ENCODE measurements at regions not wholly inside any gene's neighbourhood (a gene's known extent, or its start where the extent isn't known, plus 50 kb on each side); places are given as distances from the start of the nearest gene placed in this dataset.

GRCh38 chr11:15903246-15903645, 453.1 kb downstream of the SOX6 start:
- no peaks in the 10 kb centered on the region for H3K27me3 ChIP-seq
- intact Hi-C loops (cut with DNase I): no loop called here

GRCh38 chr11:15905366-15906104, 450.8 kb downstream of the SOX6 start:
- intact Hi-C loops (cut with DNase I): no loop called here
- H3K27me3 ChIP-seq: no peaks in the 10 kb centered on the region
- no peaks in the 10 kb centered on the region for H3K36me3 ChIP-seq (replicated peaks in 1 of 2)
- H3K27ac ChIP-seq: no peak overlapping the region
- H3K4me1 ChIP-seq (replicated peaks in 1 of 2): no peaks in the 10 kb centered on the region
- H3K4me3 ChIP-seq: no peak overlapping the region
- H3K9me3 ChIP-seq (replicated peaks in 1 of 3): no peaks in the 10 kb centered on the region
- WGBS, 4 donors: 86 to 91% (median 89%) methylated on average over 16 to 21 of the region's 21 CpGs
- no peak for TF ChIP-seq CTCF (IDR thresholded peaks at IDR 0.05)
- no peak for DNase-seq

More at GRCh38 chr11:15903246-15903645, 453.1 kb downstream of the SOX6 start:
- Histone ChIP-seq H3K9me3 (replicated peaks in 1 of 3) (no peaks in the 10 kb centered on the region), H3K4me3 (no peak overlapping the region), H3K36me3 (replicated peaks in 1 of 2) (no peaks in the 10 kb centered on the region), H3K27ac (no peak overlapping the region), H3K4me1 (replicated peaks in 1 of 2) (no peaks in the 10 kb centered on the region)
- 29 to 48% (median 39%) methylated on average over 2 of the region's 2 CpGs for whole genome bisulfite sequencing, 4 donors
- DNase-seq: no peak
- TF ChIP-seq POLR2A (IDR thresholded peaks at IDR 0.05) (no peak), CTCF (IDR thresholded peaks at IDR 0.05) (no peak)

GRCh38 chr11:15906481-15907035, 449.8 kb downstream of the SOX6 start:
- Histone ChIP-seq H3K27me3 (no peaks in the 10 kb centered on the region), H3K27ac (no peak overlapping the region), H3K4me1 (replicated peaks in 1 of 2) (no peaks in the 10 kb centered on the region), H3K4me3 (no peak overlapping the region), H3K36me3 (replicated peaks in 1 of 2) (no peaks in the 10 kb centered on the region), H3K9me3 (replicated peaks in 1 of 3) (no peaks in the 10 kb centered on the region)
- DNase-seq: no peak
- intact Hi-C loops (cut with DNase I): no loop called here
- TF ChIP-seq POLR2A (IDR thresholded peaks at IDR 0.05): no peak
- no peak for TF ChIP-seq CTCF (IDR thresholded peaks at IDR 0.05)
- WGBS, 4 donors: 73 to 83% (median 78%) methylated on average over 15 of the region's 15 CpGs

- Histone ChIP-seq H3K27me3 (no peaks in the 10 kb centered on the region), H3K27ac (no peak overlapping the region), H3K4me1 (replicated peaks in 1 of 2) (no peaks in the 10 kb centered on the region), H3K4me3 (no peak overlapping the region), H3K9me3 (replicated peaks in 1 of 3) (no peaks in the 10 kb centered on the region), H3K36me3 (replicated peaks in 1 of 2) (no peaks in the 10 kb centered on the region)
- no peak for DNase-seq
- 95 to 99% (median 98%) methylated on average over 3 of the region's 3 CpGs for WGBS, 4 donors
- intact Hi-C loops (cut with DNase I): no loop called here
- TF ChIP-seq POLR2A (IDR thresholded peaks at IDR 0.05): no peak
- no peak for TF ChIP-seq CTCF (IDR thresholded peaks at IDR 0.05)
Measured at GRCh38 chr11:15907806-15908205, 448.5 kb downstream of the SOX6 start.
